Activated CD4-positive, alpha-beta memory T cell treated with anti-CD3 and anti-CD28 coated beads, Interleukin-2, amount 10 ng/mL, durations not matched to agents 7 days and 5 days (primary cell): ENCODE measurements at regions not wholly inside any gene's neighbourhood (a gene's known extent, or its start where the extent isn't known, plus 50 kb on each side); places are given as distances from the start of the nearest gene placed in this dataset.

Experiments
- CTCF ChIA-PET: fragments of 350-600 bp; sonication (Branson Sonifier 250); formaldehyde crosslinking; loops from one replicate; lab custom pipeline; 2021; ENCODE audit warnings: antibody characterized with exemption, inconsistent platforms; lab: Charles Lee
- POLR2A ChIA-PET: fragments of 350-600 bp; sonication (Branson Sonifier 250); formaldehyde crosslinking; loops from one replicate; lab custom pipeline; 2021; ENCODE audit warnings: antibody characterized with exemption; lab: Charles Lee
- DNase-seq: peaks from one replicate; pipeline ENCODE4 v3.0.0-alpha.2; 2020
- H3K27ac Mint-ChIP-seq: one replicate; pipeline ENCODE4 v1.8.0; 2021; ENCODE audit warnings: mild to moderate bottlenecking, mixed read lengths
- H3K27me3 Mint-ChIP-seq: one replicate; pipeline ENCODE4 v1.8.0; 2021; ENCODE audit warnings: mixed read lengths
- H3K36me3 Mint-ChIP-seq: one replicate; pipeline ENCODE4 v1.8.0; 2021; ENCODE audit warnings: low read depth, mixed read lengths
- H3K4me1 Mint-ChIP-seq: one replicate; pipeline ENCODE4 v1.8.0; 2021; ENCODE audit warnings: mixed read lengths
- H3K4me3 Mint-ChIP-seq: one replicate; pipeline ENCODE4 v1.8.0; 2021; ENCODE audit warnings: mild to moderate bottlenecking, mixed read lengths
- H3K9me3 Mint-ChIP-seq: one replicate; pipeline ENCODE4 v1.8.0; 2021; ENCODE audit warnings: mixed read lengths

- CTCF ChIA-PET, result no interaction called here
- no peak for DNase-seq
- Mint-ChIP-seq H3K4me3 (no peak overlapping the region), H3K36me3 (no peaks in the 10 kb centered on the region), H3K9me3 (no peaks in the 10 kb centered on the region), H3K27ac (no peak overlapping the region), H3K27me3 (no peaks in the 10 kb centered on the region), H3K4me1 (no peaks in the 10 kb centered on the region)
- POLR2A ChIA-PET, result no interaction called here
These were observed 308.0 kb downstream of the NXPE2 start for GRCh38 chr11:114986365-114986764.

GRCh38 chr11:114987186-114987760 lies 308.9 kb downstream of the NXPE2 start:
- Mint-ChIP-seq H3K9me3 (no peaks in the 10 kb centered on the region), H3K27ac (no peak overlapping the region), H3K36me3 (no peaks in the 10 kb centered on the region), H3K4me1 (no peaks in the 10 kb centered on the region), H3K27me3 (no peaks in the 10 kb centered on the region), H3K4me3 (no peak overlapping the region)
- ChIA-PET CTCF (no interaction called here), POLR2A (no interaction called here)
- no peak for DNase-seq

- CTCF ChIA-PET, result no interaction called here
- H3K36me3 Mint-ChIP-seq, result no peaks in the 10 kb centered on the region
- no peak for DNase-seq
- H3K27ac Mint-ChIP-seq, result no peak overlapping the region
- no peak overlapping the region for H3K4me3 Mint-ChIP-seq
- POLR2A ChIA-PET, result no interaction called here
- H3K9me3 Mint-ChIP-seq, result no peaks in the 10 kb centered on the region
- H3K4me1 Mint-ChIP-seq, result no peaks in the 10 kb centered on the region
- H3K27me3 Mint-ChIP-seq, result no peaks in the 10 kb centered on the region
These were observed 310.3 kb downstream of the NXPE2 start for GRCh38 chr11:114988644-114989043.

GRCh38 chr11:114989536-114989935 lies 311.2 kb downstream of the NXPE2 start:
- ChIA-PET POLR2A (no interaction called here), CTCF (no interaction called here)
- H3K27me3 Mint-ChIP-seq, result no peaks in the 10 kb centered on the region
- H3K9me3 Mint-ChIP-seq, result no peaks in the 10 kb centered on the region
- no peaks in the 10 kb centered on the region for H3K4me1 Mint-ChIP-seq
- H3K36me3 Mint-ChIP-seq, result no peaks in the 10 kb centered on the region
- H3K4me3 Mint-ChIP-seq, result no peak overlapping the region
- H3K27ac Mint-ChIP-seq, result no peak overlapping the region
- DNase-seq, result no peak

GRCh38 chr11:115005663-115006062 lies 327.3 kb downstream of the NXPE2 start:
- no peaks in the 10 kb centered on the region for H3K4me1 Mint-ChIP-seq
- no peaks in the 10 kb centered on the region for H3K27me3 Mint-ChIP-seq
- no peak for DNase-seq
- no peak overlapping the region for H3K27ac Mint-ChIP-seq
- POLR2A ChIA-PET, result no interaction called here
- no peak overlapping the region for H3K4me3 Mint-ChIP-seq
- CTCF ChIA-PET, result no interaction called here
- H3K36me3 Mint-ChIP-seq, result no peaks in the 10 kb centered on the region
- H3K9me3 Mint-ChIP-seq, result no peaks in the 10 kb centered on the region

- Mint-ChIP-seq H3K27ac (no peak overlapping the region), H3K4me1 (no peaks in the 10 kb centered on the region), H3K27me3 (no peaks in the 10 kb centered on the region), H3K9me3 (no peaks in the 10 kb centered on the region), H3K36me3 (no peaks in the 10 kb centered on the region), H3K4me3 (no peak overlapping the region)
- DNase-seq, result no peak
- ChIA-PET CTCF (no interaction called here), POLR2A (no interaction called here)
These were observed 329.5 kb downstream of the NXPE2 start for GRCh38 chr11:115007851-115008250.

GRCh38 chr11:115008799-115009198 lies 330.5 kb downstream of the NXPE2 start:
- Mint-ChIP-seq H3K27ac (no peak overlapping the region), H3K4me3 (no peak overlapping the region), H3K4me1 (no peaks in the 10 kb centered on the region), H3K27me3 (no peaks in the 10 kb centered on the region), H3K9me3 (no peaks in the 10 kb centered on the region), H3K36me3 (no peaks in the 10 kb centered on the region)
- no peak for DNase-seq
- ChIA-PET POLR2A (no interaction called here), CTCF (no interaction called here)

GRCh38 chr11:115017529-115017928 lies 339.2 kb downstream of the NXPE2 start:
- Mint-ChIP-seq H3K27ac (no peak overlapping the region), H3K27me3 (no peaks in the 10 kb centered on the region), H3K9me3 (peaks cover 6% of the 10 kb centered on the region), H3K4me1 (no peaks in the 10 kb centered on the region), H3K4me3 (no peak overlapping the region), H3K36me3 (no peaks in the 10 kb centered on the region)
- DNase-seq, result no peak
- ChIA-PET CTCF (no interaction called here), POLR2A (no interaction called here)

GRCh38 chr11:115030166-115030565 lies 351.8 kb downstream of the NXPE2 start:
- Mint-ChIP-seq H3K4me1 (no peaks in the 10 kb centered on the region), H3K9me3 (no peaks in the 10 kb centered on the region), H3K27ac (no peak overlapping the region), H3K27me3 (no peaks in the 10 kb centered on the region), H3K36me3 (no peaks in the 10 kb centered on the region), H3K4me3 (no peak overlapping the region)
- ChIA-PET POLR2A (no interaction called here), CTCF (no interaction called here)
- no peak for DNase-seq

GRCh38 chr11:115036406-115037180 lies 358.3 kb downstream of the NXPE2 start:
- no peaks in the 10 kb centered on the region for H3K36me3 Mint-ChIP-seq
- no peaks in the 10 kb centered on the region for H3K9me3 Mint-ChIP-seq
- no peaks in the 10 kb centered on the region for H3K4me1 Mint-ChIP-seq
- H3K27me3 Mint-ChIP-seq, result no peaks in the 10 kb centered on the region
- no peak for DNase-seq
- POLR2A ChIA-PET, result no interaction called here
- no peak overlapping the region for H3K27ac Mint-ChIP-seq
- CTCF ChIA-PET, result no interaction called here
- H3K4me3 Mint-ChIP-seq, result no peak overlapping the region

GRCh38 chr11:115042002-115042401 lies 363.7 kb downstream of the NXPE2 start:
- H3K9me3 Mint-ChIP-seq, result no peaks in the 10 kb centered on the region
- no peak overlapping the region for H3K4me3 Mint-ChIP-seq
- H3K36me3 Mint-ChIP-seq, result no peaks in the 10 kb centered on the region
- ChIA-PET CTCF (no interaction called here), POLR2A (no interaction called here)
- H3K27me3 Mint-ChIP-seq, result no peaks in the 10 kb centered on the region
- H3K4me1 Mint-ChIP-seq, result no peaks in the 10 kb centered on the region
- no peak for DNase-seq
- H3K27ac Mint-ChIP-seq, result no peak overlapping the region

- Mint-ChIP-seq H3K27ac (no peak overlapping the region), H3K4me3 (no peak overlapping the region), H3K36me3 (no peaks in the 10 kb centered on the region), H3K9me3 (no peaks in the 10 kb centered on the region), H3K27me3 (no peaks in the 10 kb centered on the region), H3K4me1 (no peaks in the 10 kb centered on the region)
- DNase-seq, result no peak
- ChIA-PET CTCF (no interaction called here), POLR2A (no interaction called here)
These were observed 369.3 kb downstream of the NXPE2 start for GRCh38 chr11:115047631-115048030.

- H3K4me1 Mint-ChIP-seq, result no peaks in the 10 kb centered on the region
- ChIA-PET POLR2A (no interaction called here), CTCF (no interaction called here)
- no peaks in the 10 kb centered on the region for H3K27me3 Mint-ChIP-seq
- no peaks in the 10 kb centered on the region for H3K36me3 Mint-ChIP-seq
- H3K9me3 Mint-ChIP-seq, result no peaks in the 10 kb centered on the region
- H3K4me3 Mint-ChIP-seq, result no peak overlapping the region
- DNase-seq, result no peak
- no peak overlapping the region for H3K27ac Mint-ChIP-seq
These were observed 371.5 kb downstream of the NXPE2 start for GRCh38 chr11:115049796-115050195.

- DNase-seq, result no peak
- Mint-ChIP-seq H3K27me3 (no peaks in the 10 kb centered on the region), H3K9me3 (no peaks in the 10 kb centered on the region), H3K4me3 (no peak overlapping the region), H3K4me1 (no peaks in the 10 kb centered on the region), H3K36me3 (no peaks in the 10 kb centered on the region), H3K27ac (no peak overlapping the region)
- CTCF ChIA-PET, result no interaction called here
- POLR2A ChIA-PET, result no interaction called here
These were observed 372.4 kb downstream of the NXPE2 start for GRCh38 chr11:115050756-115051155.
